ENCODE measurements at regions not wholly inside any gene's neighbourhood (a gene's known extent, or its start where the extent isn't known, plus 50 kb on each side); places are given as distances from the start of the nearest gene placed in this dataset.

DNA sequence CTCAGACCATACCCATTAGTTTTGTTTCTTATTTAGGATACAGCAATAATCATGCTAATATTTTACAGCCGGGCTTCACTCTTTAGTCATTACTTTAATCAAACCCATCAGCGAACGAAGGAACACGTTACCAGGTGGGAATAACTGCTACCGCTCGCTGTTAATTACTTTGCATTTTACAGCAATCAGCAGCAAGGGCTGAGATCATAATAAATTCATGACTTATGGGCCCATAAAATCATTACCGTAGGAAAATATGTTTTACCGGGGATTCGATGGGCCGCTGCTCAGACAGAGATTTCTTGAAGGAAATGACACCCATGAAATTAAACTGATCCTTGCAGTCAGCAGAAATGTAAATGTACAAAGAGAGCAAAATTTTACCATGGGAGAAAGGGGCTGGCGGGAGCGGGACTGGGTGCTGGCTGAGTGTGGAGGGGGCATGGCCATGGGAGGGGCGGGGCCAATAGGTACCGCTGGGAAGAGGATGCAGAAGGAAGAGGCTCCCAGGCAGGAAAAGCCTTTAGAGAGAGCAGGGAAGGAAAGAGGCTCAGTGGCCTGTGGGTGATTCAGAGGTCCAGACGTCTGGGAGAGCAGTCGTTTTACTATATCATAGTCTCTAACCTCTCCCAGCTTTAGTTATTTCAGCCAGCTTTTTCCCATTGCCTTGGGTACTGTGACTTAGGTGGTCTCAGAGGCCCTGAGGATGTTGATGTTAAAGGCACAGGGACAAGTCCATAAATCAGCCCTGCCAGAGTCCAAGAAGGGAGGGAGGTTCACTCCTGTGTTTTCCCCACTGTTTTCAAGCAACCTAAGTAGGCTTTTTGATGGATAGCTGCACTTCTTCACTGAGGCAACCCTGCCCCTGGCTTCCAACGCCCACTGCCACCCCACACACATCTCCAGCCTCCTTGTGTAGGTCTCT lies 258.9 kb downstream of the SEC16B start:
- no peaks in the 10 kb centered on the region for H3K9me3 Mint-ChIP-seq (ENCODE audit: unreplicated experiment)
- H3K36me3 Mint-ChIP-seq (ENCODE audit: low read depth, unreplicated experiment) = no peaks in the 10 kb centered on the region
- TF ChIP-seq, protein P1, sequence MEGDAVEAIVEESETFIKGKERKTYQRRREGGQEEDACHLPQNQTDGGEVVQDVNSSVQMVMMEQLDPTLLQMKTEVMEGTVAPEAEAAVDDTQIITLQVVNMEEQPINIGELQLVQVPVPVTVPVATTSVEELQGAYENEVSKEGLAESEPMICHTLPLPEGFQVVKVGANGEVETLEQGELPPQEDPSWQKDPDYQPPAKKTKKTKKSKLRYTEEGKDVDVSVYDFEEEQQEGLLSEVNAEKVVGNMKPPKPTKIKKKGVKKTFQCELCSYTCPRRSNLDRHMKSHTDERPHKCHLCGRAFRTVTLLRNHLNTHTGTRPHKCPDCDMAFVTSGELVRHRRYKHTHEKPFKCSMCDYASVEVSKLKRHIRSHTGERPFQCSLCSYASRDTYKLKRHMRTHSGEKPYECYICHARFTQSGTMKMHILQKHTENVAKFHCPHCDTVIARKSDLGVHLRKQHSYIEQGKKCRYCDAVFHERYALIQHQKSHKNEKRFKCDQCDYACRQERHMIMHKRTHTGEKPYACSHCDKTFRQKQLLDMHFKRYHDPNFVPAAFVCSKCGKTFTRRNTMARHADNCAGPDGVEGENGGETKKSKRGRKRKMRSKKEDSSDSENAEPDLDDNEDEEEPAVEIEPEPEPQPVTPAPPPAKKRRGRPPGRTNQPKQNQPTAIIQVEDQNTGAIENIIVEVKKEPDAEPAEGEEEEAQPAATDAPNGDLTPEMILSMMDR (IDR thresholded peaks at IDR 0.05; ENCODE audit: unreplicated experiment) = no peak
- peaks cover 2% of the 10 kb centered on the region for H3K27me3 Mint-ChIP-seq (ENCODE audit: unreplicated experiment)
- no peak for DNase-seq (ENCODE audit: low spot score)
- no peaks in the 10 kb centered on the region for H3K4me1 Mint-ChIP-seq (ENCODE audit: unreplicated experiment)
- no peak overlapping the region for H3K27ac Mint-ChIP-seq (ENCODE audit: unreplicated experiment)
- H3K4me3 Mint-ChIP-seq (ENCODE audit: unreplicated experiment) = no peak overlapping the region

DNA sequence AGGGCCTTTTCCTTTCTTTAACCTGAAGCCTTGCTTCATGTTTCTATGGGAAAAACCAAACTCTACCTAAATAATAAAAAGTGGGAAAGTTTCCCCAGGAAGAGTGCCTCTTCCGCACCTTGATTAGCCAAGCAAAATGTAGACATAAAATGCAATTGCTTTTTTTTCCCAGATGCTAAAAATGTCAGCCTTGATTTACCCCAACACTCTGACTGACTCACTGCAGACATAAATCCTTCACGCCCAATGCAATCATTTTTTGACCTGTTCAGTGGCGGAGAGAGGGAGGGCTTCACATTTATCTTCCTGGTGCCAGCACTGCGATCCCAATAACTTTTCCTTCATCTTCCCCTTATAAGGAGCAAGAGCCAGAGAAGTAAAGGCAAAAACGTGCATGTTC lies 261.5 kb downstream of the SEC16B start:
- H3K27me3 Mint-ChIP-seq (ENCODE audit: unreplicated experiment) = peaks cover 2% of the 10 kb centered on the region
- no peaks in the 10 kb centered on the region for H3K36me3 Mint-ChIP-seq (ENCODE audit: low read depth, unreplicated experiment)
- no peaks in the 10 kb centered on the region for H3K4me1 Mint-ChIP-seq (ENCODE audit: unreplicated experiment)
- no peak overlapping the region for H3K4me3 Mint-ChIP-seq (ENCODE audit: unreplicated experiment)
- TF ChIP-seq, protein P1 (IDR thresholded peaks at IDR 0.05; ENCODE audit: unreplicated experiment) = no peak
- DNase-seq (ENCODE audit: low spot score) = no peak
- H3K9me3 Mint-ChIP-seq (ENCODE audit: unreplicated experiment) = no peaks in the 10 kb centered on the region
- no peak overlapping the region for H3K27ac Mint-ChIP-seq (ENCODE audit: unreplicated experiment)

DNA sequence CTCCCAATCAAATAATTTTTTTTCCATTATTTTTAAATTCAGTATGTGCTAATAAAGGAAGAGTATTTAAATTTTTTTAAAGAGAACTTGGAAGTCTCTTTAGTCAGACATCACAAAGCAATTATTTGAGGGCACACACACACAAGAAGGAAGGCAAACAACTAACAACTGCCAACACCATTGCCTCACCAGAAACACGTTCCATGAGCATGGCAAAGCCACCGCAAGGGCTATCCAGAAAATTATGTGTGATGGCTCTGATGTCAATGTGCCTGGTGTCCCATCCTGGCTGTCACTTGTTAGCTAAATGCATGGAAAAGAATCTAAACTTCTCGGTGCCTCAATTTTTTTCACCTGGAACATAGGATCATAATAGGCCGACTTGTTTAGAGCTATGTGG lies 262.9 kb downstream of the SEC16B start:
- Mint-ChIP-seq H3K36me3 (ENCODE audit: low read depth, unreplicated experiment) (no peaks in the 10 kb centered on the region), H3K4me3 (ENCODE audit: unreplicated experiment) (no peak overlapping the region), H3K27me3 (ENCODE audit: unreplicated experiment) (peaks cover 2% of the 10 kb centered on the region), H3K4me1 (ENCODE audit: unreplicated experiment) (no peaks in the 10 kb centered on the region), H3K9me3 (ENCODE audit: unreplicated experiment) (no peaks in the 10 kb centered on the region), H3K27ac (ENCODE audit: unreplicated experiment) (no peak overlapping the region)
- TF ChIP-seq, protein P1 (IDR thresholded peaks at IDR 0.05; ENCODE audit: unreplicated experiment) = no peak
- DNase-seq (ENCODE audit: low spot score) = no peak

DNA sequence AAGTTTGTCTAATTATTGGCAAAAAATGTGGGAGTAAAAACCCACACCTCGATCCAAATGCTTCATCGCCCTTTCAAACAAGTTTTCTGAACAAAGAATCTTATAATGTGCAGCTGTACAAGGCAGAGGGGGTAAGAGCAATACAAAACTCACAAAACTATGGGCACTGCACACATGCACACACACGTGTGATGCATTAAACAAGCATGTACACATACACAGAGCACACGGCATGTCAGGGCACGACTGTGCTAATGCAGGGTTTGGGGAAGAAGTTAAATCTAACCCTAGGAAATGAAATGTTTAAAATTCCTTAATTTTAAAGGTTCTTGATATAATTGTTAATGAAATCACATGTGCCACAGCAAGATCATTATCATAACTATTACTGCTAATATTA lies 264.0 kb downstream of the SEC16B start:
- Mint-ChIP-seq H3K27me3 (ENCODE audit: unreplicated experiment) (peaks cover 2% of the 10 kb centered on the region), H3K4me3 (ENCODE audit: unreplicated experiment) (no peak overlapping the region), H3K36me3 (ENCODE audit: low read depth, unreplicated experiment) (no peaks in the 10 kb centered on the region), H3K27ac (ENCODE audit: unreplicated experiment) (no peak overlapping the region), H3K9me3 (ENCODE audit: unreplicated experiment) (no peaks in the 10 kb centered on the region), H3K4me1 (ENCODE audit: unreplicated experiment) (no peaks in the 10 kb centered on the region)
- no peak for DNase-seq (ENCODE audit: low spot score)
- TF ChIP-seq, protein P1 (IDR thresholded peaks at IDR 0.05; ENCODE audit: unreplicated experiment) = no peak

DNA sequence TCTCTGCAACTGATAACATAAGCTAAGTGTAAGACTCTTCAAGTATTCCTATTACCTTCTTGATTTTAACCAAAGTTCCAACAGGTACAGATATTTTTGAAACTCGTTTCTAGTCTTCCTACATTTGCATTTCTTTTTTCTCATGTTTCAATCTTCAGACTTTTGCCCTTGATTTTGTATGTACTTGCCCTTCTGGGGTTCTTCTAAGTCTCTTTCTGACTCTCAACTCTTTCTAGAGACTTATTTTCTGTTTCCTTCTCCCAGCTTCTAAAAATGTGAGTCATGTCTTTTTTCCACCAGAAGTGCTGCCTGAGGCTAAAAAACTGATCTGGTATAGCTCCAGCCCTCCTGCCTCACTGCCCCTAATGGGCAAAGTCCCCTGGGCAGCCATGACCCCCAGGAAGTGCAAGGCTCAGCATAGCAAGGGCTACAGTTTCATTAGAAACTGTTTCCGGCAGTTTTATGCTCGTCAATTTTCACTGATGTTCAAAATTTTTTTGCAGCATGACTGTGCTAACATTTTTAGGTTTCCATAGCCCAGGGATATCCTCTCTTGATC lies 265.9 kb downstream of the SEC16B start:
- DNase-seq (ENCODE audit: low spot score) = no peak
- Mint-ChIP-seq H3K27ac (ENCODE audit: unreplicated experiment) (no peak overlapping the region), H3K4me3 (ENCODE audit: unreplicated experiment) (no peak overlapping the region), H3K9me3 (ENCODE audit: unreplicated experiment) (no peaks in the 10 kb centered on the region), H3K36me3 (ENCODE audit: low read depth, unreplicated experiment) (no peaks in the 10 kb centered on the region), H3K27me3 (ENCODE audit: unreplicated experiment) (no peaks in the 10 kb centered on the region), H3K4me1 (ENCODE audit: unreplicated experiment) (no peaks in the 10 kb centered on the region)
- TF ChIP-seq, protein P1 (IDR thresholded peaks at IDR 0.05; ENCODE audit: unreplicated experiment) = no peak
